SK-N-SH treated with all-trans-retinoic acid at 6 μM for 48 hours (cell line): ENCODE measurements at regions not wholly inside any gene's neighbourhood (a gene's known extent, or its start where the extent isn't known, plus 50 kb on each side); places are given as distances from the start of the nearest gene placed in this dataset.

ENCODE experiments used
- ATAC-seq: fragments of 200-7000 bp; cut with Tn5 transposase; 3 replicates; pipeline ENCODE4 v1.9.1; 2020; ENCODE audit warnings: mild to moderate bottlenecking, moderate library complexity
- ARNTL ChIP-seq: fragments of 450-650 bp; formaldehyde crosslinking; IDR thresholded peaks from 2 replicates; pipeline ENCODE4 v1.5.0; 2020; ENCODE audit warnings: low read depth, mild to moderate bottlenecking, moderate library complexity, borderline replicate concordance
- CREB5 ChIP-seq: fragments of 250-450 bp; sonication (Bioruptor Pico); IDR thresholded peaks from 2 replicates; pipeline ENCODE4 v1.5.1; 2020; ENCODE audit warnings: low read depth, mild to moderate bottlenecking, moderate library complexity
- CSDC2 ChIP-seq: fragments of 250-450 bp; sonication (Bioruptor Pico); IDR thresholded peaks from 2 replicates; pipeline ENCODE4 v1.5.0; 2020; ENCODE audit warnings: mild to moderate bottlenecking, moderate library complexity
- ISL1 ChIP-seq: fragments of 250-450 bp; sonication (Bioruptor Pico); IDR thresholded peaks from 2 replicates; pipeline ENCODE4 v2.1.2; 2022; ENCODE audit warnings: mild to moderate bottlenecking, moderate library complexity
- OSR1 ChIP-seq: fragments of 250-450 bp; sonication (Bioruptor Pico); IDR thresholded peaks from 2 replicates; pipeline ENCODE4 v1.8.0; 2022; ENCODE audit warnings: moderate library complexity, mild to moderate bottlenecking, inconsistent platforms
- PPARA ChIP-seq: fragments of 250-450 bp; sonication (Bioruptor Pico); IDR thresholded peaks from 2 replicates; pipeline ENCODE4 v1.5.0; 2020; ENCODE audit warnings: mild to moderate bottlenecking, borderline replicate concordance
- RARB ChIP-seq: fragments of 250-450 bp; sonication (Bioruptor Pico); IDR thresholded peaks from 2 replicates; pipeline ENCODE4 v1.8.0; 2021; ENCODE audit warnings: mild to moderate bottlenecking, moderate library complexity
- SNAI2 ChIP-seq: fragments of 250-450 bp; sonication (Bioruptor Pico); IDR thresholded peaks from 2 replicates; pipeline ENCODE4 v1.5.0; 2020; ENCODE audit warnings: mild to moderate bottlenecking, moderate library complexity
- TOX ChIP-seq: fragments of 250-450 bp; sonication (Bioruptor Pico); IDR thresholded peaks from 2 replicates; pipeline ENCODE4 v1.8.0; 2021; ENCODE audit warnings: mild to moderate bottlenecking, moderate library complexity, borderline replicate concordance
- ZFP3 ChIP-seq: fragments of 250-450 bp; sonication (Bioruptor Pico); IDR thresholded peaks from 2 replicates; pipeline ENCODE4 v1.5.0; 2020; ENCODE audit warnings: mild to moderate bottlenecking, moderate library complexity
- ZNF70 ChIP-seq: fragments of 450-650 bp; formaldehyde crosslinking; IDR thresholded peaks from 2 replicates; pipeline ENCODE4 v1.5.0; 2020; ENCODE audit warnings: mild to moderate bottlenecking, moderate library complexity
- ZNF8 ChIP-seq: fragments of 450-650 bp; formaldehyde crosslinking; IDR thresholded peaks from 2 replicates; pipeline ENCODE4 v1.5.0; 2020; ENCODE audit warnings: mild to moderate bottlenecking, moderate library complexity
- TF ChIP-seq, protein P1 (sequence below): fragments of 250-450 bp; sonication (Bioruptor Pico); IDR thresholded peaks from 2 replicates; pipeline ENCODE4 v1.8.0; 2020; ENCODE audit warnings: mild to moderate bottlenecking, moderate library complexity, borderline replicate concordance
- TF ChIP-seq, protein P2 (sequence below): fragments of 250-450 bp; sonication (Bioruptor Pico); IDR thresholded peaks from 2 replicates; pipeline ENCODE4 v1.5.0; 2020; ENCODE audit warnings: mild to moderate bottlenecking, moderate library complexity

GRCh38 chr6:2369606-2370005 is 124.2 kb upstream of the GMDS start:
- TF ChIP-seq RARB (CRISPR knock-in tag) (no peak), ISL1 (no peak), ARNTL (CRISPR knock-in tag) (no peak), ZNF8 (CRISPR knock-in tag) (no peak), ZNF70 (CRISPR knock-in tag) (no peak), CSDC2 (CRISPR knock-in tag) (no peak), CREB5 (CRISPR knock-in tag) (no peak), ZFP3 (CRISPR knock-in tag) (no peak)
- TF ChIP-seq, protein P1, sequence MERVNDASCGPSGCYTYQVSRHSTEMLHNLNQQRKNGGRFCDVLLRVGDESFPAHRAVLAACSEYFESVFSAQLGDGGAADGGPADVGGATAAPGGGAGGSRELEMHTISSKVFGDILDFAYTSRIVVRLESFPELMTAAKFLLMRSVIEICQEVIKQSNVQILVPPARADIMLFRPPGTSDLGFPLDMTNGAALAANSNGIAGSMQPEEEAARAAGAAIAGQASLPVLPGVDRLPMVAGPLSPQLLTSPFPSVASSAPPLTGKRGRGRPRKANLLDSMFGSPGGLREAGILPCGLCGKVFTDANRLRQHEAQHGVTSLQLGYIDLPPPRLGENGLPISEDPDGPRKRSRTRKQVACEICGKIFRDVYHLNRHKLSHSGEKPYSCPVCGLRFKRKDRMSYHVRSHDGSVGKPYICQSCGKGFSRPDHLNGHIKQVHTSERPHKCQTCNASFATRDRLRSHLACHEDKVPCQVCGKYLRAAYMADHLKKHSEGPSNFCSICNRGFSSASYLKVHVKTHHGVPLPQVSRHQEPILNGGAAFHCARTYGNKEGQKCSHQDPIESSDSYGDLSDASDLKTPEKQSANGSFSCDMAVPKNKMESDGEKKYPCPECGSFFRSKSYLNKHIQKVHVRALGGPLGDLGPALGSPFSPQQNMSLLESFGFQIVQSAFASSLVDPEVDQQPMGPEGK (CRISPR knock-in tag) = no peak

GRCh38 chr6:2363211-2363610 is 117.8 kb upstream of the GMDS start:
- ATAC-seq = no peak
- no peak for TF ChIP-seq SNAI2 (CRISPR knock-in tag)
- TF ChIP-seq ISL1 = no peak
- no peak for TF ChIP-seq PPARA (CRISPR knock-in tag)
- TF ChIP-seq, protein P1 (CRISPR knock-in tag) = no peak
- TF ChIP-seq, protein P2, sequence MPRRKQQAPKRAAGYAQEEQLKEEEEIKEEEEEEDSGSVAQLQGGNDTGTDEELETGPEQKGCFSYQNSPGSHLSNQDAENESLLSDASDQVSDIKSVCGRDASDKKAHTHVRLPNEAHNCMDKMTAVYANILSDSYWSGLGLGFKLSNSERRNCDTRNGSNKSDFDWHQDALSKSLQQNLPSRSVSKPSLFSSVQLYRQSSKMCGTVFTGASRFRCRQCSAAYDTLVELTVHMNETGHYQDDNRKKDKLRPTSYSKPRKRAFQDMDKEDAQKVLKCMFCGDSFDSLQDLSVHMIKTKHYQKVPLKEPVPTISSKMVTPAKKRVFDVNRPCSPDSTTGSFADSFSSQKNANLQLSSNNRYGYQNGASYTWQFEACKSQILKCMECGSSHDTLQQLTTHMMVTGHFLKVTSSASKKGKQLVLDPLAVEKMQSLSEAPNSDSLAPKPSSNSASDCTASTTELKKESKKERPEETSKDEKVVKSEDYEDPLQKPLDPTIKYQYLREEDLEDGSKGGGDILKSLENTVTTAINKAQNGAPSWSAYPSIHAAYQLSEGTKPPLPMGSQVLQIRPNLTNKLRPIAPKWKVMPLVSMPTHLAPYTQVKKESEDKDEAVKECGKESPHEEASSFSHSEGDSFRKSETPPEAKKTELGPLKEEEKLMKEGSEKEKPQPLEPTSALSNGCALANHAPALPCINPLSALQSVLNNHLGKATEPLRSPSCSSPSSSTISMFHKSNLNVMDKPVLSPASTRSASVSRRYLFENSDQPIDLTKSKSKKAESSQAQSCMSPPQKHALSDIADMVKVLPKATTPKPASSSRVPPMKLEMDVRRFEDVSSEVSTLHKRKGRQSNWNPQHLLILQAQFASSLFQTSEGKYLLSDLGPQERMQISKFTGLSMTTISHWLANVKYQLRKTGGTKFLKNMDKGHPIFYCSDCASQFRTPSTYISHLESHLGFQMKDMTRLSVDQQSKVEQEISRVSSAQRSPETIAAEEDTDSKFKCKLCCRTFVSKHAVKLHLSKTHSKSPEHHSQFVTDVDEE (CRISPR knock-in tag) = no peak

More at GRCh38 chr6:2369606-2370005, 124.2 kb upstream of the GMDS start:
- ATAC-seq = no peak

GRCh38 chr6:2361195-2361594 is 115.8 kb upstream of the GMDS start:
- TF ChIP-seq, protein P2 (CRISPR knock-in tag) = no peak
- TF ChIP-seq OSR1 (CRISPR knock-in tag) = no peak
- no peak for ATAC-seq

- ATAC-seq = no peak
- TF ChIP-seq ZNF8 (CRISPR knock-in tag) (no peak), TOX (CRISPR knock-in tag) (no peak)
- TF ChIP-seq, protein P1 (CRISPR knock-in tag) = no peak
These were observed 115.3 kb upstream of the GMDS start for GRCh38 chr6:2360716-2361115.
